ENCODE measurements at regions not wholly inside any gene's neighbourhood (a gene's known extent, or its start where the extent isn't known, plus 50 kb on each side); places are given as distances from the start of the nearest gene placed in this dataset.

GRCh38 chr2:14867853-14868252, 235.3 kb downstream of the LRATD1 start:
- Mint-ChIP-seq H3K4me1 (no peaks in the 10 kb centered on the region), H3K27me3 (ENCODE audit: low read depth) (no peaks in the 10 kb centered on the region), H3K4me3 (no peak overlapping the region), H3K27ac (no peak overlapping the region), H3K9me3 (peaks cover 16% of the 10 kb centered on the region), H3K36me3 (ENCODE audit: low read depth) (no peaks in the 10 kb centered on the region)
- TF ChIP-seq CTCF (IDR thresholded peaks at IDR 0.05; ENCODE audit: unreplicated experiment in 3 of 3): no peak

- H3K27ac Mint-ChIP-seq: no peak overlapping the region
- TF ChIP-seq CTCF (IDR thresholded peaks at IDR 0.05; ENCODE audit: unreplicated experiment in 3 of 3): no peak
- no peak overlapping the region for H3K4me3 Mint-ChIP-seq
- H3K36me3 Mint-ChIP-seq (ENCODE audit: low read depth): no peaks in the 10 kb centered on the region
- no peaks in the 10 kb centered on the region for H3K27me3 Mint-ChIP-seq (ENCODE audit: low read depth)
- H3K9me3 Mint-ChIP-seq: peaks cover 16% of the 10 kb centered on the region
- no peaks in the 10 kb centered on the region for H3K4me1 Mint-ChIP-seq
Observed at GRCh38 chr2:14872779-14873325, 240.3 kb downstream of the LRATD1 start.

GRCh38 chr2:14881651-14882327, 249.3 kb downstream of the LRATD1 start:
- Mint-ChIP-seq H3K27me3 (ENCODE audit: low read depth) (no peaks in the 10 kb centered on the region), H3K9me3 (no peaks in the 10 kb centered on the region), H3K4me3 (no peak overlapping the region), H3K27ac (no peak overlapping the region), H3K36me3 (ENCODE audit: low read depth) (no peaks in the 10 kb centered on the region), H3K4me1 (no peaks in the 10 kb centered on the region)
- TF ChIP-seq CTCF (IDR thresholded peaks at IDR 0.05; ENCODE audit: unreplicated experiment in 3 of 3): no peak

GRCh38 chr2:14884651-14885050, 252.1 kb downstream of the LRATD1 start:
- Mint-ChIP-seq H3K36me3 (ENCODE audit: low read depth) (no peaks in the 10 kb centered on the region), H3K4me1 (no peaks in the 10 kb centered on the region), H3K27me3 (ENCODE audit: low read depth) (no peaks in the 10 kb centered on the region), H3K27ac (no peak overlapping the region), H3K4me3 (no peak overlapping the region), H3K9me3 (no peaks in the 10 kb centered on the region)
- TF ChIP-seq CTCF (IDR thresholded peaks at IDR 0.05; ENCODE audit: unreplicated experiment in 3 of 3): no peak

- peaks cover 5% of the 10 kb centered on the region for H3K4me1 Mint-ChIP-seq
- no peak for TF ChIP-seq CTCF (IDR thresholded peaks at IDR 0.05; ENCODE audit: unreplicated experiment in 3 of 3)
- peaks cover 13% of the 10 kb centered on the region for H3K9me3 Mint-ChIP-seq
- H3K27ac Mint-ChIP-seq: no peak overlapping the region
- no peak overlapping the region for H3K4me3 Mint-ChIP-seq
- no peaks in the 10 kb centered on the region for H3K27me3 Mint-ChIP-seq (ENCODE audit: low read depth)
- no peaks in the 10 kb centered on the region for H3K36me3 Mint-ChIP-seq (ENCODE audit: low read depth)
Observed at GRCh38 chr2:14891546-14891945, 259.0 kb downstream of the LRATD1 start.
